NK-92 treated with Interleukin-12 subunit alpha and Interleukin-12 subunit beta, amount 100 ng/mL, for 24 hours (cell line): ENCODE measurements at regions not wholly inside any gene's neighbourhood (a gene's known extent, or its start where the extent isn't known, plus 50 kb on each side); places are given as distances from the start of the nearest gene placed in this dataset.
"Not testable (repeated sequence)": the region's sequence is repeated elsewhere in the genome, so short reads cannot be mapped to it uniquely, and the experiment has no call there.

Experiments
- DNase-seq: peaks from one replicate; lab custom pipeline; 2025; lab: John Stamatoyannopoulos, UW

- DNase-seq: not testable (repeated sequence)
These were observed 676.4 kb upstream of the ZNF337 start for GRCh38 chr20:26373066-26373465.

GRCh38 chr20:26354511-26354910 lies 657.9 kb upstream of the ZNF337 start:
- DNase-seq: no peak

GRCh38 chr20:26347396-26347795 lies 650.7 kb upstream of the ZNF337 start:
- no peak for DNase-seq

GRCh38 chr20:26340460-26341065 lies 643.9 kb upstream of the ZNF337 start:
- not testable (repeated sequence) for DNase-seq

GRCh38 chr20:26324177-26324576 lies 627.5 kb upstream of the ZNF337 start:
- no peak for DNase-seq

- DNase-seq: no peak
These were observed 618.4 kb upstream of the ZNF337 start for GRCh38 chr20:26315054-26315453.

GRCh38 chr20:26309720-26310119 lies 613.1 kb upstream of the ZNF337 start:
- DNase-seq: not testable (repeated sequence)

GRCh38 chr20:26308961-26309360 lies 612.3 kb upstream of the ZNF337 start:
- DNase-seq: no peak

GRCh38 chr20:26295006-26295405 lies 598.4 kb upstream of the ZNF337 start:
- no peak for DNase-seq

GRCh38 chr20:26288379-26289061 lies 591.9 kb upstream of the ZNF337 start:
- DNase-seq: not testable (repeated sequence)

- no peak for DNase-seq
These were observed 582.6 kb upstream of the ZNF337 start for GRCh38 chr20:26279238-26279637.

GRCh38 chr20:26277339-26277738 lies 580.7 kb upstream of the ZNF337 start:
- no peak for DNase-seq

- DNase-seq: no peak
These were observed 580.0 kb upstream of the ZNF337 start for GRCh38 chr20:26276554-26277210.

GRCh38 chr20:26268762-26269161 lies 572.1 kb upstream of the ZNF337 start:
- not testable (repeated sequence) for DNase-seq

GRCh38 chr20:26260925-26261324 lies 564.3 kb upstream of the ZNF337 start:
- DNase-seq: not testable (repeated sequence)

- DNase-seq: not testable (repeated sequence)
These were observed 555.8 kb upstream of the ZNF337 start for GRCh38 chr20:26252311-26252975.

GRCh38 chr20:26251376-26251775 lies 554.7 kb upstream of the ZNF337 start:
- not testable (repeated sequence) for DNase-seq

- not testable (repeated sequence) for DNase-seq
These were observed 553.8 kb upstream of the ZNF337 start for GRCh38 chr20:26250249-26251114.

GRCh38 chr20:26243731-26244130 lies 547.1 kb upstream of the ZNF337 start:
- no peak for DNase-seq

GRCh38 chr20:26220609-26221008 lies 524.0 kb upstream of the ZNF337 start:
- DNase-seq: not testable (repeated sequence)

GRCh38 chr20:26219546-26219945 lies 522.9 kb upstream of the ZNF337 start:
- DNase-seq: not testable (repeated sequence)

- no peak for DNase-seq
These were observed 521.6 kb upstream of the ZNF337 start for GRCh38 chr20:26218301-26218700.
